Neural progenitor cell (in vitro differentiated cells): ENCODE measurements at regions not wholly inside any gene's neighbourhood (a gene's known extent, or its start where the extent isn't known, plus 50 kb on each side); places are given as distances from the start of the nearest gene placed in this dataset.

Source experiments
- DNase-seq: peaks from one replicate; pipeline ENCODE4 v3.0.0-alpha.2; 2016; ENCODE audit warnings: low spot score
- H2AFZ ChIP-seq: fragments of 200-600 bp; sonication (generic); replicated peaks from 2 replicates; pipeline ENCODE4 v1.6.1; 2016; ENCODE audit warnings: antibody characterized with exemption
- H3F3A ChIP-seq: fragments of 200-600 bp; sonication (generic); 2 replicates; pipeline ENCODE4 v1.6.1; 2016; ENCODE audit warnings: antibody characterized with exemption, low read depth
- H3K27ac ChIP-seq: fragments of 200-600 bp; sonication (generic); 2 replicates; pipeline ENCODE4 v1.5.1; 2016; ENCODE audit warnings: mild to moderate bottlenecking
- H3K27me3 ChIP-seq: fragments of 200-600 bp; sonication (generic); 2 replicates; pipeline ENCODE4 v1.6.1; 2016; ENCODE audit warnings: mild to moderate bottlenecking, moderate library complexity
- H3K36me3 ChIP-seq: fragments of 200-600 bp; sonication (generic); 2 replicates; pipeline ENCODE4 v1.5.1; 2016
- H3K4me1 ChIP-seq: fragments of 200-600 bp; sonication (generic); 2 replicates; pipeline ENCODE4 v1.6.1; 2016; ENCODE audit warnings: mixed run types
- H3K4me2 ChIP-seq: fragments of 200-600 bp; sonication (generic); 2 replicates; pipeline ENCODE4 v1.6.1; 2016
- H3K4me3 ChIP-seq: fragments of 200-600 bp; sonication (generic); 2 replicates; pipeline ENCODE4 v1.5.1; 2016
- H3K79me2 ChIP-seq: fragments of 200-600 bp; sonication (generic); 2 replicates; pipeline ENCODE4 v1.6.1; 2016; ENCODE audit warnings: low read depth
- H3K9ac ChIP-seq: fragments of 200-600 bp; sonication (generic); 2 replicates; pipeline ENCODE4 v1.6.1; 2016
- H3K9me3 ChIP-seq: fragments of 200-600 bp; sonication (generic); 2 replicates; pipeline ENCODE4 v1.5.1; 2016; ENCODE audit warnings: low read depth
- H4K20me1 ChIP-seq: fragments of 200-600 bp; sonication (generic); 2 replicates; pipeline ENCODE4 v1.6.1; 2016; ENCODE audit warnings: low read depth
- H3K27ac Mint-ChIP-seq: 3 replicates; pipeline ENCODE4 v1.8.0; 2021; ENCODE audit warnings: mixed read lengths
- H3K27me3 Mint-ChIP-seq: 2 replicates; pipeline ENCODE4 v1.8.0; 2022; ENCODE audit warnings: low read depth, mild to moderate bottlenecking, inconsistent platforms, moderate library complexity, mixed read lengths; ENCODE audit not compliant: insufficient read depth
- H3K36me3 Mint-ChIP-seq: 3 replicates; pipeline ENCODE4 v1.8.0; 2021; ENCODE audit warnings: mixed read lengths
- H3K4me1 Mint-ChIP-seq: 3 replicates; pipeline ENCODE4 v1.8.0; 2021; ENCODE audit warnings: mixed read lengths
- H3K4me3 Mint-ChIP-seq: 3 replicates; pipeline ENCODE4 v1.8.0; 2021; ENCODE audit warnings: mild to moderate bottlenecking, moderate library complexity, mixed read lengths
- H3K9me3 Mint-ChIP-seq: 3 replicates; pipeline ENCODE4 v1.8.0; 2020; ENCODE audit warnings: mixed read lengths
- EZH2 ChIP-seq: fragments of 200-600 bp; sonication (generic); IDR thresholded peaks from 2 replicates; pipeline ENCODE4 v1.6.1; 2017; ENCODE audit warnings: antibody characterized with exemption, mild to moderate bottlenecking, moderate library complexity
- EZH2phosphoT487 ChIP-seq: fragments of 200-600 bp; sonication (generic); IDR thresholded peaks from 2 replicates; pipeline ENCODE4 v1.6.1; 2017; ENCODE audit warnings: antibody characterized with exemption
- TF ChIP-seq, protein P1 (sequence below): fragments of 200-600 bp; sonication (generic); IDR thresholded peaks from 2 replicates; pipeline ENCODE4 v1.5.1; 2017; ENCODE audit warnings: antibody characterized with exemption, mild to moderate bottlenecking

DNA sequence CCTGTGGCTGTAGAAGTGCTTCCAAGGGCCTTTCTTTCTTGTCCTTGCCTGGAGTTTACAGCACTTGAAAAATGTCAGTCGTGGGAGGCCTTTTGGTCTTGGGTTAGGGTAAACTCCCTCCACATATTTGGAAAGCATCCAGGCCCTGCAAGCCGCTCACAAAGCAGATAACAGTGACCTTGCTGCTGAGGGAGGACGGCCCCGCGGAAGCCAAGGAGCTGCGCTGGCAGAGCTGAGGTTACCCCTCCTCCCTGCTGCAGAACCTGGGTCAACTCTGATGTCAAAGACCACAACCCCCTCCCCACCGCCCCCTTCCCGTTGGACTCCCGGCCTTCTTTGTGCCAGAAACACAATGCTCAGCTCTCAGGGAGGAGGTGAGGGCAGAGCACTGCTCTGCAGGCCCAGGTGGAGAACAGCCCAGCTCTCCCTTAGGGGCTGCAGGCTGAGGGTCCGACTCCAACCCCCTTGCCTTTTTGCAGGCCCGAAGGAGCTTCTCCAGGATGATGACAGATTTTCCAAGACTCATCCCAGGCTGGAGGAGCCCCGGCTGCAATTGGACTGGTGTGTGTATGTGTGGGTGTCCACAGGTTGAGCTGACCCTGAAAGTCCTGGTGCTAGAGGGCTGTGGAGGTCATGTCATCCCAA, 957.6 kb upstream of the ZNF722 start:
- H3K9me3 ChIP-seq: peaks cover 67% of the 10 kb centered on the region
- Mint-ChIP-seq H3K36me3 (peaks cover 3% of the 10 kb centered on the region), H3K27ac (no peak overlapping the region), H3K4me3 (no peak overlapping the region), H3K4me1 (no peaks in the 10 kb centered on the region), H3K9me3 (peaks cover 72% of the 10 kb centered on the region), H3K27me3 (peaks cover 15% of the 10 kb centered on the region)
- H3K4me3 ChIP-seq: no peak overlapping the region
- no peak overlapping the region for H3K27ac ChIP-seq
- no peak overlapping the region for H3K9ac ChIP-seq
- TF ChIP-seq EZH2 (no peak), EZH2phosphoT487 (no peak)
- TF ChIP-seq, protein P1, sequence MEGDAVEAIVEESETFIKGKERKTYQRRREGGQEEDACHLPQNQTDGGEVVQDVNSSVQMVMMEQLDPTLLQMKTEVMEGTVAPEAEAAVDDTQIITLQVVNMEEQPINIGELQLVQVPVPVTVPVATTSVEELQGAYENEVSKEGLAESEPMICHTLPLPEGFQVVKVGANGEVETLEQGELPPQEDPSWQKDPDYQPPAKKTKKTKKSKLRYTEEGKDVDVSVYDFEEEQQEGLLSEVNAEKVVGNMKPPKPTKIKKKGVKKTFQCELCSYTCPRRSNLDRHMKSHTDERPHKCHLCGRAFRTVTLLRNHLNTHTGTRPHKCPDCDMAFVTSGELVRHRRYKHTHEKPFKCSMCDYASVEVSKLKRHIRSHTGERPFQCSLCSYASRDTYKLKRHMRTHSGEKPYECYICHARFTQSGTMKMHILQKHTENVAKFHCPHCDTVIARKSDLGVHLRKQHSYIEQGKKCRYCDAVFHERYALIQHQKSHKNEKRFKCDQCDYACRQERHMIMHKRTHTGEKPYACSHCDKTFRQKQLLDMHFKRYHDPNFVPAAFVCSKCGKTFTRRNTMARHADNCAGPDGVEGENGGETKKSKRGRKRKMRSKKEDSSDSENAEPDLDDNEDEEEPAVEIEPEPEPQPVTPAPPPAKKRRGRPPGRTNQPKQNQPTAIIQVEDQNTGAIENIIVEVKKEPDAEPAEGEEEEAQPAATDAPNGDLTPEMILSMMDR: no peak
- no peaks in the 10 kb centered on the region for H3K79me2 ChIP-seq
- DNase-seq: no peak
- no peak overlapping the region for H2AFZ ChIP-seq
- H3K27me3 ChIP-seq: no peaks in the 10 kb centered on the region
- no peaks in the 10 kb centered on the region for H3K36me3 ChIP-seq
- no peak overlapping the region for H3K4me2 ChIP-seq
- no peaks in the 10 kb centered on the region for H3F3A ChIP-seq
- no peaks in the 10 kb centered on the region for H4K20me1 ChIP-seq
- H3K4me1 ChIP-seq: no peaks in the 10 kb centered on the region

DNA sequence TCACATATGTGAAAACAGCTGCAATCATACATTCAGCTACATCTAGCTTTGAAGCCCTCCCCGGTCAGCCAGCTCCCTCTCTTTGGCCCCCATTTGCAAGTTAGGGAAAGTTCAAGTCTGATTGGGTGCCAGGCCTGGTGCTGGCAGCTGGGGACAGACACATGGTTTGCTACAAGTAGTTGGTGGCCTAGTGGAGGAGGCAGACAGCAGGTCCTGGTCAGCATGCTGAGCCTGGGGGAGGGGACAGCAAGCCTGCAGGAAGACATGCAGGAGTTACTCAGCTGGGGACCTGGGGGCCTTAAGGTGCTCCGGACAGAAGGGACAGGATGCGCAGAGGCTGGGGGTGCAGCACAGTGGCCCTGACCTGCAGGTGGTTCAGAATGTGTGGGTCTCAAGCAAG, 956.9 kb upstream of the ZNF722 start:
- no peaks in the 10 kb centered on the region for H4K20me1 ChIP-seq
- Mint-ChIP-seq H3K27ac (no peak overlapping the region), H3K4me3 (no peak overlapping the region), H3K27me3 (peaks cover 20% of the 10 kb centered on the region), H3K36me3 (peaks cover 3% of the 10 kb centered on the region), H3K4me1 (no peaks in the 10 kb centered on the region), H3K9me3 (peaks cover 67% of the 10 kb centered on the region)
- no peak overlapping the region for H2AFZ ChIP-seq
- H3K4me3 ChIP-seq: no peak overlapping the region
- no peaks in the 10 kb centered on the region for H3K4me1 ChIP-seq
- H3K9ac ChIP-seq: no peak overlapping the region
- H3K36me3 ChIP-seq: no peaks in the 10 kb centered on the region
- TF ChIP-seq EZH2 (no peak), EZH2phosphoT487 (no peak)
- TF ChIP-seq, protein P1: no peak
- no peak overlapping the region for H3K4me2 ChIP-seq
- no peaks in the 10 kb centered on the region for H3K27me3 ChIP-seq
- H3K9me3 ChIP-seq: peaks cover 66% of the 10 kb centered on the region
- no peak for DNase-seq
- no peaks in the 10 kb centered on the region for H3K79me2 ChIP-seq
- no peaks in the 10 kb centered on the region for H3F3A ChIP-seq
- no peak overlapping the region for H3K27ac ChIP-seq

DNA sequence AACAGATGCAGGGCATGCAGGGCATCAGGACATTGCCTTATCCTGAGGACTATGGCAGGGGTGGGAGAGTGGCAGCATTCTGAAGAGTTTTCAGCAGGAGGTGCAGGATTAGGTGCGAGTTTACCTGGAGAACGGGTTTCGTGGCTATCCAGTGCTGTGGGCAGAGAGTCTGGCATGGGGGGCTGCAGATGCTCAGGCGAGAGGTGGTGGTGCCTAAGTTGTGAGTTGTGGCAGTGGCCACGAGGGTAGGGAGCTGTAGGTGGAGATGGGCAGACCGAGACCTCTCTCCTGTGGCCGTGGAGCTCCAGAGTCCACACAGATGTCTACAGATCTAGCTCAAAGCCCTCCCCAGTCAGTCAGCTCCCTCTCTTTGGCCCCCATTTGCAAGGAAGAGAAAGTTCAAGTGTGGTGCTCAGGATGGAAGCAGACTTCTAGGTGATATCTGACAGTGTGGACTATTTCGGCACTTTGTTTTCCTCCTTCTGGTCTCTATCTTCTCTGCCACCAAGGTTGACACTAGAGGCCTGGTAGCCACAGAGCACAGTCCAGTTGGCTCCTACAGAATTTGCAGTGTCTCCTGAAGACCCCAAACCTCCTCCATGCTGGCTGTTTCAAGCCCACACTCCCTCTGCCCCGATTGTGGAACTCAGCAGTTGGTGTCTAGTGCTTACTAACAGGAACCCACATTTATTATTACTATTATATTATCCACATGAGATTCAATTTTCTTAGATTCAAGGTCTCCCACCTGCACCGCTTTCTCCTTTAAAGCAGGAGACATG, 955.7 kb upstream of the ZNF722 start:
- Mint-ChIP-seq H3K9me3 (peaks cover 57% of the 10 kb centered on the region), H3K36me3 (peaks cover 3% of the 10 kb centered on the region), H3K27ac (no peak overlapping the region), H3K27me3 (peaks cover 21% of the 10 kb centered on the region), H3K4me3 (no peak overlapping the region), H3K4me1 (no peaks in the 10 kb centered on the region)
- Histone ChIP-seq H3K27ac (no peak overlapping the region), H3K4me1 (no peaks in the 10 kb centered on the region), H4K20me1 (no peaks in the 10 kb centered on the region), H3K36me3 (no peaks in the 10 kb centered on the region), H3K4me3 (no peak overlapping the region), H3K79me2 (no peaks in the 10 kb centered on the region), H3K27me3 (no peaks in the 10 kb centered on the region), H3K9ac (no peak overlapping the region), H3K4me2 (no peak overlapping the region), H2AFZ (no peak overlapping the region), H3K9me3 (peaks cover 57% of the 10 kb centered on the region), H3F3A (no peaks in the 10 kb centered on the region)
- DNase-seq: no peak
- TF ChIP-seq, protein P1: no peak
- no peak for TF ChIP-seq EZH2
- TF ChIP-seq EZH2phosphoT487: no peak
